Caco-2 (cell line): ENCODE measurements at regions not wholly inside any gene's neighbourhood (a gene's known extent, or its start where the extent isn't known, plus 50 kb on each side); places are given as distances from the start of the nearest gene placed in this dataset.

Experiments
- BruUV-seq: library from RNA; stranded (reverse); fragments of 400-500 nt; replicated peaks from 2 replicates; lab custom pipeline; 2021; lab: Mats Ljungman, UMichigan
- CTCF ChIA-PET: fragments of 300-600 bp; sonication (Branson Sonifier 250); formaldehyde crosslinking; loops from one replicate; lab custom pipeline; 2022; ENCODE audit warnings: antibody characterized with exemption; lab: Charles Lee
- POLR2A ChIA-PET: fragments of 300-600 bp; sonication (Branson Sonifier 250); formaldehyde crosslinking; loops from one replicate; lab custom pipeline; 2022; ENCODE audit warnings: antibody characterized with exemption; lab: Charles Lee
- DNase-seq, 2 experiments: peaks; one replicate each; pipeline versions ENCODE4 v3.0.0 to v3.0.0-alpha.2; 2020 to 2022
- H3K27me3 ChIP-seq: replicated peaks from 2 replicates; pipeline ENCODE4 v1.6.0; 2011; ENCODE audit warnings: low read length; ENCODE audit not compliant: control insufficient read depth, insufficient read depth
- H3K36me3 ChIP-seq: 2 replicates; pipeline ENCODE4 v1.5.1; 2011; ENCODE audit warnings: low read length; ENCODE audit not compliant: control insufficient read depth, insufficient read depth
- H3K4me1 ChIP-seq: fragments of 250-450 bp; sonication (Bioruptor Pico); 2 replicates; pipeline ENCODE4 v1.5.1; 2020; ENCODE audit warnings: mild to moderate bottlenecking
- H3K4me3 ChIP-seq: 2 replicates; pipeline ENCODE4 v1.5.1; 2011; ENCODE audit warnings: low read depth, mild to moderate bottlenecking, control low read depth, low read length
- H3K9me3 ChIP-seq: fragments of 250-450 bp; sonication (Bioruptor Pico); 2 replicates; pipeline ENCODE4 v1.5.1; 2020; ENCODE audit warnings: mild to moderate bottlenecking, moderate library complexity
- H3K27ac Mint-ChIP-seq: one replicate; pipeline ENCODE4 v1.8.0; 2022; ENCODE audit warnings: mixed read lengths; ENCODE audit not compliant: unreplicated experiment
- H3K27me3 Mint-ChIP-seq: one replicate; pipeline ENCODE4 v1.8.0; 2022; ENCODE audit warnings: mixed read lengths; ENCODE audit not compliant: insufficient read depth, unreplicated experiment
- H3K36me3 Mint-ChIP-seq: one replicate; pipeline ENCODE4 v1.8.0; 2022; ENCODE audit warnings: mild to moderate bottlenecking, mixed read lengths; ENCODE audit not compliant: insufficient read depth, unreplicated experiment
- H3K4me1 Mint-ChIP-seq: one replicate; pipeline ENCODE4 v1.8.0; 2022; ENCODE audit warnings: low read depth, mixed read lengths; ENCODE audit not compliant: unreplicated experiment
- H3K4me3 Mint-ChIP-seq: one replicate; pipeline ENCODE4 v1.8.0; 2022; ENCODE audit warnings: mild to moderate bottlenecking, moderate library complexity, mixed read lengths; ENCODE audit not compliant: unreplicated experiment
- H3K9me3 Mint-ChIP-seq: one replicate; pipeline ENCODE4 v1.8.0; 2022; ENCODE audit warnings: mixed read lengths; ENCODE audit not compliant: unreplicated experiment
- CTCF ChIP-seq, 2 experiments: fragments of 200-600 bp in 1 of 2; IDR thresholded peaks; 1 replicate in 1 of 2; 2 replicates in 1 of 2; pipeline versions ENCODE4 v1.5.1 to v1.8.0; 2011 to 2022; ENCODE audit warnings: antibody characterized with exemption in 1 of 2, control low read depth in 1 of 2, inconsistent platforms in 1 of 2, low read depth in 1 of 2, low read length in 1 of 2, mild to moderate bottlenecking in 1 of 2, moderate library complexity in 1 of 2; ENCODE audit not compliant: insufficient read depth in 1 of 2, severe bottlenecking in 1 of 2, unreplicated experiment in 1 of 2
- intact Hi-C: fragments of 100-400 bp; cut with micrococcal nuclease; formaldehyde crosslinking; loops from one replicate; pipeline ENCODE4 v1.10.0; 2022; ENCODE audit not compliant: unreplicated experiment

GRCh38 chr16:5649762-5650743 is 552.5 kb upstream of the EEF2KMT start:
- H3K4me3 Mint-ChIP-seq = no peak overlapping the region
- no peaks in the 10 kb centered on the region for H3K27me3 ChIP-seq
- intact Hi-C loops = no loop called here
- no peak for TF ChIP-seq CTCF (IDR thresholded peaks at IDR 0.05; ENCODE audit: insufficient read depth in 1 of 2, low read depth in 1 of 2, low read length in 1 of 2, severe bottlenecking in 1 of 2, unreplicated experiment in 1 of 2)
- no peak overlapping the region for H3K27ac Mint-ChIP-seq
- POLR2A ChIA-PET = no interaction called here
- no peaks in the 10 kb centered on the region for H3K36me3 Mint-ChIP-seq
- peaks cover 11% of the 10 kb centered on the region for H3K27me3 Mint-ChIP-seq
- H3K4me1 Mint-ChIP-seq = no peaks in the 10 kb centered on the region
- no peaks in the 10 kb centered on the region for H3K9me3 Mint-ChIP-seq
- CTCF ChIA-PET = no interaction called here
- BruUV-seq = no TSS peak
- H3K36me3 ChIP-seq = no peaks in the 10 kb centered on the region
- DNase-seq = no peak
- no peaks in the 10 kb centered on the region for H3K9me3 ChIP-seq
- no peaks in the 10 kb centered on the region for H3K4me1 ChIP-seq
- H3K4me3 ChIP-seq = no peak overlapping the region

DNA sequence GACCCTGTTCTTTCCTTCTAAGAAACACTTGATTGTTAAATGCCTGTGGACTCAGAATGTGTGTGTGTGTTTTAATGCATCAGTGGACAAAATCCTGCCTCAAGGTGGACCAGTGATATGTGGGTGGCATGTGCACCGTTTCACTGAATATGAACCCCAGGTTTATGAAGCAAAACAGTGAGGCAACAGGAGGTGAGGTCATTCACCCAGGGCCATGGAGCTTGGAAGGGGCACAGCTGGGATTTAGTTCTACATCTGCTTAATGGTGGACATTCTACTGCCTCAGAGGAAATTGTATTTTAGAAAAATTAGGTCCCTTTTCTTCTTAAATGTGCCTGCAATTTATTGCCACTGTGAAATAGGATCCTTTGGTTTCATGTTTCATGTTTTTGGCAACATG is 549.5 kb upstream of the EEF2KMT start:
- no peaks in the 10 kb centered on the region; the same call in 1 of the 2 replicates for H3K27me3 ChIP-seq
- Mint-ChIP-seq H3K4me1 (no peaks in the 10 kb centered on the region), H3K27ac (no peak overlapping the region), H3K27me3 (peaks cover 5% of the 10 kb centered on the region), H3K36me3 (no peaks in the 10 kb centered on the region), H3K4me3 (no peak overlapping the region), H3K9me3 (no peaks in the 10 kb centered on the region)
- no TSS peak for BruUV-seq
- H3K9me3 ChIP-seq = no peaks in the 10 kb centered on the region
- POLR2A ChIA-PET = no interaction called here
- DNase-seq = no peak
- no peak for TF ChIP-seq CTCF (IDR thresholded peaks at IDR 0.05; ENCODE audit: insufficient read depth in 1 of 2, low read depth in 1 of 2, low read length in 1 of 2, severe bottlenecking in 1 of 2, unreplicated experiment in 1 of 2)
- H3K4me3 ChIP-seq = no peak overlapping the region
- no peaks in the 10 kb centered on the region for H3K36me3 ChIP-seq
- intact Hi-C loops = no loop called here
- CTCF ChIA-PET = no interaction called here
- H3K4me1 ChIP-seq = no peaks in the 10 kb centered on the region

DNA sequence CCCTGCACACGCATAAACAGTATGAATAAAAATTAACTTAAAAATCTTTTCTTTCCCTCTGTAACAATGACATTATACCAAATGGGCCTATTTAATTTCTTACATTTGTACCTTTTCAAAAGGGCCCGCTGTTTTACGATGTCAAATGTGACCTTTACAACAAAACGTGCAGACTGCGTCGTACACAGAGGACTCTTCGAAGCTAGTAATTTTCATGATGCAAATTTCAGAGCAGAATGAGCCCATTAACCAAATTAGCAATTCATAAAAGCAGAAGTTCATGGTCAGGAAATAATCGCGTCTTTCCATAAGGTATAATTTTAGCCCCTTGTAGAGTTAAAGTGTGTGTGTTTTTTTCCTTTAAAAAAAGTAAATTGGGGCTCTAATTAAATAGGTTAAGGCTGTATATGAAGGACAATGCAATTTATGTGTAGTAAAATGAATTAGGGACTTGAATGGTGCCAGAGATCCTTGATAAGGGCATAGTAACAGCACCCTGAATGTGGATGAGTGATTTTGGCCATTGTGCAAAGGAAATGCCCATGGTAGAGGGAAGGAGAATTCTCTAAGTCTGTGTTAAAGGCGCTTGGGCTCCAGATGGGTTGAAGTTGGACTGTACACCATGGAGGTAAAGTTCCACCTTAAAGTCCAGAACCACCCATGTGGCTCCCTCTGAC is 546.4 kb upstream of the EEF2KMT start:
- CTCF ChIA-PET = no interaction called here
- DNase-seq = no peak

More for the DNA sequence above, 546.4 kb upstream of the EEF2KMT start:
- Mint-ChIP-seq H3K36me3 (no peaks in the 10 kb centered on the region), H3K27ac (no peak overlapping the region), H3K9me3 (no peaks in the 10 kb centered on the region), H3K27me3 (peaks cover 4% of the 10 kb centered on the region), H3K4me3 (no peak overlapping the region), H3K4me1 (no peaks in the 10 kb centered on the region)
- Histone ChIP-seq H3K27me3 (no peaks in the 10 kb centered on the region; the same call in 1 of the 2 replicates), H3K4me1 (no peaks in the 10 kb centered on the region), H3K36me3 (no peaks in the 10 kb centered on the region), H3K4me3 (no peak overlapping the region), H3K9me3 (no peaks in the 10 kb centered on the region)
- no TSS peak for BruUV-seq
- POLR2A ChIA-PET = no interaction called here
- intact Hi-C loops = no loop called here
- no peak for TF ChIP-seq CTCF (IDR thresholded peaks at IDR 0.05; ENCODE audit: insufficient read depth in 1 of 2, low read depth in 1 of 2, low read length in 1 of 2, severe bottlenecking in 1 of 2, unreplicated experiment in 1 of 2)
